NCI-H2196 (cell line): ENCODE measurements at regions not wholly inside any gene's neighbourhood (a gene's known extent, or its start where the extent isn't known, plus 50 kb on each side); places are given as distances from the start of the nearest gene placed in this dataset.
"Not testable (repeated sequence)": the region's sequence is repeated elsewhere in the genome, so short reads cannot be mapped to it uniquely, and the experiment has no call there.

Experiments used
- DNase-seq: peaks from one replicate; lab custom pipeline; 2025; ENCODE audit not compliant: unreplicated experiment; lab: John Stamatoyannopoulos, UW

GRCh38 chr7:35970458-35970857 lies 169.6 kb downstream of the SEPTIN7 start:
- DNase-seq: no peak

GRCh38 chr7:35971133-35971891 lies 170.5 kb downstream of the SEPTIN7 start:
- no peak for DNase-seq

GRCh38 chr7:35975851-35976454 lies 175.1 kb downstream of the SEPTIN7 start:
- peak; percentile 78 for DNase-seq

GRCh38 chr7:35978816-35979640 lies 174.0 kb upstream of the EEPD1 start:
- not testable (repeated sequence) for DNase-seq

GRCh38 chr7:35982600-35982999 lies 170.5 kb upstream of the EEPD1 start:
- DNase-seq: no peak

GRCh38 chr7:35983626-35984025 lies 169.4 kb upstream of the EEPD1 start:
- no peak for DNase-seq

- DNase-seq: peak; percentile 57
These were observed 167.8 kb upstream of the EEPD1 start for GRCh38 chr7:35985126-35985754.

GRCh38 chr7:35987016-35987415 lies 166.0 kb upstream of the EEPD1 start:
- no peak for DNase-seq

GRCh38 chr7:35988105-35988504 lies 164.9 kb upstream of the EEPD1 start:
- DNase-seq: no peak

- no peak for DNase-seq
These were observed 164.2 kb upstream of the EEPD1 start for GRCh38 chr7:35988818-35989217.

GRCh38 chr7:35991511-35992232 lies 161.4 kb upstream of the EEPD1 start:
- no peak for DNase-seq

- no peak for DNase-seq
These were observed 160.6 kb upstream of the EEPD1 start for GRCh38 chr7:35992436-35992835.

- DNase-seq: no peak
These were observed 159.9 kb upstream of the EEPD1 start for GRCh38 chr7:35993113-35993512.

GRCh38 chr7:35993676-35994606 lies 159.1 kb upstream of the EEPD1 start:
- no peak for DNase-seq

- DNase-seq: no peak
These were observed 157.7 kb upstream of the EEPD1 start for GRCh38 chr7:35995334-35995733.

- no peak for DNase-seq
These were observed 154.6 kb upstream of the EEPD1 start for GRCh38 chr7:35998481-35998880.

GRCh38 chr7:36001546-36001945 lies 151.5 kb upstream of the EEPD1 start:
- no peak for DNase-seq

GRCh38 chr7:36002900-36003299 lies 150.2 kb upstream of the EEPD1 start:
- DNase-seq: no peak

- DNase-seq: no peak
These were observed 149.7 kb upstream of the EEPD1 start for GRCh38 chr7:36003343-36003742.

- no peak for DNase-seq
These were observed 147.8 kb upstream of the EEPD1 start for GRCh38 chr7:36005293-36005692.
